Activated naive CD4-positive, alpha-beta T cell treated with anti-CD3 and anti-CD28 coated beads for 36 hours (primary cell): ENCODE measurements at regions not wholly inside any gene's neighbourhood (a gene's known extent, or its start where the extent isn't known, plus 50 kb on each side); places are given as distances from the start of the nearest gene placed in this dataset.

ENCODE experiments used
- CTCF ChIA-PET: fragments of 350-600 bp; sonication (Branson Sonifier 250); formaldehyde crosslinking; loops from one replicate; lab custom pipeline; 2021; ENCODE audit warnings: antibody characterized with exemption; lab: Charles Lee
- DNase-seq: peaks from one replicate; pipeline ENCODE4 v3.0.0-alpha.2; 2020
- H3K27ac Mint-ChIP-seq: one replicate; pipeline ENCODE4 v1.8.0; 2021; ENCODE audit warnings: mild to moderate bottlenecking, mixed read lengths
- H3K27me3 Mint-ChIP-seq: one replicate; pipeline ENCODE4 v1.8.0; 2021; ENCODE audit warnings: low read depth, mixed read lengths
- H3K36me3 Mint-ChIP-seq: one replicate; pipeline ENCODE4 v1.8.0; 2021; ENCODE audit warnings: low read depth, mixed read lengths
- H3K4me1 Mint-ChIP-seq: one replicate; pipeline ENCODE4 v1.8.0; 2021; ENCODE audit warnings: low read depth, mixed read lengths
- H3K4me3 Mint-ChIP-seq: one replicate; pipeline ENCODE4 v1.8.0; 2021; ENCODE audit warnings: mild to moderate bottlenecking, moderate library complexity, mixed read lengths
- H3K9me3 Mint-ChIP-seq: one replicate; pipeline ENCODE4 v1.8.0; 2021; ENCODE audit warnings: mixed read lengths
- intact Hi-C: fragments of 100-400 bp; cut with micrococcal nuclease; formaldehyde crosslinking; loops from one replicate; pipeline ENCODE4 v1.15.1; 2023

- Mint-ChIP-seq H3K27ac (no peak overlapping the region), H3K4me1 (no peaks in the 10 kb centered on the region), H3K4me3 (no peak overlapping the region), H3K9me3 (no peaks in the 10 kb centered on the region), H3K27me3 (peaks cover 23% of the 10 kb centered on the region), H3K36me3 (no peaks in the 10 kb centered on the region)
- DNase-seq = no peak
- CTCF ChIA-PET = interaction anchor here (0.6 kb wide), 2 partner anchors 31 to 157 kb away, joined by 3 to 5 read pairs; no protein-coding TSS in a partner anchor
- intact Hi-C loops = no loop called here
Observed at GRCh38 chr20:51162015-51162414, 139.1 kb upstream of the KCNG1 start.

GRCh38 chr20:51160821-51161220, 137.9 kb upstream of the KCNG1 start:
- H3K27ac Mint-ChIP-seq = no peak overlapping the region
- CTCF ChIA-PET = no interaction called here

GRCh38 chr20:51159981-51160380, 137.1 kb upstream of the KCNG1 start:
- CTCF ChIA-PET = no interaction called here
- no peak for DNase-seq
- no peaks in the 10 kb centered on the region for H3K9me3 Mint-ChIP-seq
- no peak overlapping the region for H3K4me3 Mint-ChIP-seq
- no peaks in the 10 kb centered on the region for H3K36me3 Mint-ChIP-seq
- peaks cover 24% of the 10 kb centered on the region for H3K27me3 Mint-ChIP-seq
- no peak overlapping the region for H3K27ac Mint-ChIP-seq
- intact Hi-C loops = no loop called here
- no peaks in the 10 kb centered on the region for H3K4me1 Mint-ChIP-seq

More at GRCh38 chr20:51160821-51161220, 137.9 kb upstream of the KCNG1 start:
- H3K9me3 Mint-ChIP-seq = no peaks in the 10 kb centered on the region
- peaks cover 21% of the 10 kb centered on the region for H3K27me3 Mint-ChIP-seq
- H3K36me3 Mint-ChIP-seq = no peaks in the 10 kb centered on the region
- intact Hi-C loops = no loop called here
- DNase-seq = no peak
- no peaks in the 10 kb centered on the region for H3K4me1 Mint-ChIP-seq
- no peak overlapping the region for H3K4me3 Mint-ChIP-seq

GRCh38 chr20:51159303-51159702, 136.4 kb upstream of the KCNG1 start:
- H3K36me3 Mint-ChIP-seq = no peaks in the 10 kb centered on the region
- intact Hi-C loops = no loop called here
- CTCF ChIA-PET = no interaction called here
- H3K9me3 Mint-ChIP-seq = no peaks in the 10 kb centered on the region
- H3K27me3 Mint-ChIP-seq = peaks cover 21% of the 10 kb centered on the region
- H3K4me3 Mint-ChIP-seq = no peak overlapping the region
- no peaks in the 10 kb centered on the region for H3K4me1 Mint-ChIP-seq
- no peak overlapping the region for H3K27ac Mint-ChIP-seq
- DNase-seq = no peak

GRCh38 chr20:51158226-51158625, 135.3 kb upstream of the KCNG1 start:
- CTCF ChIA-PET = interaction anchor here (1.2 kb wide), 1 partner anchor 171 kb away, joined by 3 read pairs; no protein-coding TSS in a partner anchor
- Mint-ChIP-seq H3K4me1 (no peaks in the 10 kb centered on the region), H3K27ac (no peak overlapping the region), H3K27me3 (peaks cover 24% of the 10 kb centered on the region), H3K9me3 (no peaks in the 10 kb centered on the region), H3K4me3 (no peak overlapping the region), H3K36me3 (no peaks in the 10 kb centered on the region)
- intact Hi-C loops = no loop called here
- no peak for DNase-seq

- Mint-ChIP-seq H3K4me3 (no peak overlapping the region), H3K36me3 (no peaks in the 10 kb centered on the region), H3K27me3 (peaks cover 24% of the 10 kb centered on the region), H3K9me3 (no peaks in the 10 kb centered on the region), H3K4me1 (no peaks in the 10 kb centered on the region), H3K27ac (no peak overlapping the region)
- CTCF ChIA-PET = interaction anchor here (1.1 kb wide), 1 partner anchor 83 kb away, joined by 3 read pairs; no protein-coding TSS in a partner anchor
- no peak for DNase-seq
- intact Hi-C loops = no loop called here
Observed at GRCh38 chr20:51156041-51156982, 133.4 kb upstream of the KCNG1 start.

GRCh38 chr20:51154708-51155690, 132.1 kb upstream of the KCNG1 start:
- Mint-ChIP-seq H3K4me1 (no peaks in the 10 kb centered on the region), H3K27me3 (peaks cover 19% of the 10 kb centered on the region), H3K27ac (no peak overlapping the region), H3K9me3 (no peaks in the 10 kb centered on the region), H3K4me3 (no peak overlapping the region), H3K36me3 (no peaks in the 10 kb centered on the region)
- intact Hi-C loops = no loop called here
- no peak for DNase-seq
- CTCF ChIA-PET = no interaction called here

- Mint-ChIP-seq H3K27ac (no peak overlapping the region), H3K4me3 (no peak overlapping the region), H3K4me1 (no peaks in the 10 kb centered on the region), H3K36me3 (no peaks in the 10 kb centered on the region), H3K27me3 (peaks cover 17% of the 10 kb centered on the region), H3K9me3 (no peaks in the 10 kb centered on the region)
- no peak for DNase-seq
- intact Hi-C loops = no loop called here
- CTCF ChIA-PET = no interaction called here
Observed at GRCh38 chr20:51153867-51154707, 131.2 kb upstream of the KCNG1 start.

- Mint-ChIP-seq H3K4me3 (no peak overlapping the region), H3K36me3 (no peaks in the 10 kb centered on the region), H3K27ac (no peak overlapping the region), H3K9me3 (peaks cover 6% of the 10 kb centered on the region), H3K4me1 (no peaks in the 10 kb centered on the region), H3K27me3 (peaks cover 20% of the 10 kb centered on the region)
- CTCF ChIA-PET = no interaction called here
- intact Hi-C loops = no loop called here
- no peak for DNase-seq
Observed at GRCh38 chr20:51148941-51149340, 126.0 kb upstream of the KCNG1 start.

- DNase-seq = no peak
- H3K4me1 Mint-ChIP-seq = no peaks in the 10 kb centered on the region
- H3K27me3 Mint-ChIP-seq = peaks cover 16% of the 10 kb centered on the region
- no peak overlapping the region for H3K27ac Mint-ChIP-seq
- CTCF ChIA-PET = no interaction called here
- H3K36me3 Mint-ChIP-seq = no peaks in the 10 kb centered on the region
- H3K4me3 Mint-ChIP-seq = no peak overlapping the region
- intact Hi-C loops = no loop called here
- peaks cover 6% of the 10 kb centered on the region for H3K9me3 Mint-ChIP-seq
Observed at GRCh38 chr20:51144476-51144875, 121.6 kb upstream of the KCNG1 start.

- no peak overlapping the region for H3K4me3 Mint-ChIP-seq
- peaks cover 18% of the 10 kb centered on the region for H3K27me3 Mint-ChIP-seq
- CTCF ChIA-PET = no interaction called here
- no peak overlapping the region for H3K27ac Mint-ChIP-seq
- intact Hi-C loops = no loop called here
- H3K9me3 Mint-ChIP-seq = peaks cover 6% of the 10 kb centered on the region
- DNase-seq = no peak
- no peaks in the 10 kb centered on the region for H3K4me1 Mint-ChIP-seq
- H3K36me3 Mint-ChIP-seq = no peaks in the 10 kb centered on the region
Observed at GRCh38 chr20:51143652-51144051, 120.7 kb upstream of the KCNG1 start.
